Stimulated activated CD4-positive, alpha-beta T cell treated with anti-CD3 and anti-CD28 coated beads, Interleukin-1b, Interleukin-23, amount 100 ng/mL, for 48 hours (primary cell): ENCODE measurements at regions not wholly inside any gene's neighbourhood (a gene's known extent, or its start where the extent isn't known, plus 50 kb on each side); places are given as distances from the start of the nearest gene placed in this dataset.

Source experiments
- DNase-seq: peaks from one replicate; pipeline ENCODE4 v3.0.0-alpha.2; 2020

DNA sequence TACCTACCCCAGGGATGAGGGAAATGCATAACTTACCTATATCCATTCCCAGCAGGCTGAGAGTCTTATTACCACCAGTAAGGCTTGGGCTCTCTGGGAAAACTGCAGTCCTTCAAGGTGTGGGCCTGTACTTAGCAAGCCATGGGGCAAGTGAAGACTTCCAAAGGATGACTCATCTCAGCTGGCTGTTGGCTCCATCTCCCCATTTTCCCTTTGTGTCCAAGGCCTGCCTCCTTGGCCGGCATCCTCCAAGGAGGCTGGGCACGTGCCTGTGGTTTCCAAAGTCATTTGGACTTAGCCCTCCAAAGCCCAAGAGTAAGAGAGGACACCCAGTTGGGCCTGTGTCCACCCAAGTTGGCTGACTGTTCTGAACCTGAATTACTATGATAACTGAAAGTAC lies 89.8 kb downstream of the TMEM100 start:
- no peak for DNase-seq

DNA sequence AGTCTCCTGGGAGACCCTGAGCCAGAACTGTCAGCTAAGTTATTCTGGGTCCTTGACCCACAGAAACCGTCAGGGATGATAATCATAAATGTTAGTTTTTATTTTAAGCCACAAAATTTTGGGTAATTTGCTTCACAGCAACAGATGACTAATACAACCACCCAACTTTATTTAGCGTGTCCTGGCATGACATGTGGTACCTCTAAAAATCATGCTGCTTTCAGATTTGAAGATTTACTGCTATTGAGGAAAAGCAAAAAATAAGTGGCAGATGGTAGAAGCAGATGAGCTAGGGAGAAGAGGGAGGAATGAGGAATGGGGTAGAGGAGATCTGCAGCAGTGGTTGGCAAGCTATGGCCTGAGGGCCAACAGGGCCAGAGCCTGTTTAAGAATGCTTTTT lies 90.4 kb downstream of the TMEM100 start:
- no peak for DNase-seq

DNA sequence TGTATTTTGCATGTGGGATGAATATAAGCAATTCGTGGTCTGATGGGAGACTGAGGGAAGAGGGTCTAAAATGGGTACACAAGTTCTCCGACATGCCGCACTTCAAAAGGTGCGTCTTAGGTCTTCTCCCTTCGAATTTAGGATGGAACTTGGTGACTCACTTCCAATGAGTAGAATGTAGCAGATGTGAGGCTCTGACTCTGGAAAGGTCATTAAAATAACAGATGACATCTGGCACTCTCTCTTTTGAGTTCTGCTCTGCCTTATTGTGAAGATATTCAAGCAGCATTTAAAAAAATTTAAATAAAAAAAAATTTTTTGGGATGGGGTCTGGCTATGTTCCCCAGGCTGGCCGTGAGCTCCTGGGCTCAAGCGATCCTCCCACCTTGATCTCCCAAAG lies 92.7 kb downstream of the TMEM100 start:
- DNase-seq: no peak

DNA sequence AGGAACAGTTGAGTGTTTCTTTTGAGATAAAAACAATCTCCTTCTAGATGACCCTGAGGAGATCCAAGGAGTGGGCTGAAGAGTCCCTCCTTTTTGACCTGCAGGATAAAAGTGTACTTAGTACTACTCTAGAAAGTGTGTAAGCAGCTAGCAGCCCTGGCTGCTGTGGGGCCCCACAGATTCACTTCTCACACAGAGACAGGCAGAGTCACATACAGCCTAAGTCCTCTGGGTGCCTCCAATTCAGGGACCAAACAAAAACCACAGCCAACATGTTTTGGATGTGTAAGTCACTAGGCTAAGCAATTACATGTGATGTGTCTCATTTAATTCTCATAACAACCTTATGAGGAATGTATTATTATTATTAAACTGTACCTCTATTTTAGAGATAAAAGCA lies 97.1 kb downstream of the TMEM100 start:
- peak; percentile 22 for DNase-seq

DNA sequence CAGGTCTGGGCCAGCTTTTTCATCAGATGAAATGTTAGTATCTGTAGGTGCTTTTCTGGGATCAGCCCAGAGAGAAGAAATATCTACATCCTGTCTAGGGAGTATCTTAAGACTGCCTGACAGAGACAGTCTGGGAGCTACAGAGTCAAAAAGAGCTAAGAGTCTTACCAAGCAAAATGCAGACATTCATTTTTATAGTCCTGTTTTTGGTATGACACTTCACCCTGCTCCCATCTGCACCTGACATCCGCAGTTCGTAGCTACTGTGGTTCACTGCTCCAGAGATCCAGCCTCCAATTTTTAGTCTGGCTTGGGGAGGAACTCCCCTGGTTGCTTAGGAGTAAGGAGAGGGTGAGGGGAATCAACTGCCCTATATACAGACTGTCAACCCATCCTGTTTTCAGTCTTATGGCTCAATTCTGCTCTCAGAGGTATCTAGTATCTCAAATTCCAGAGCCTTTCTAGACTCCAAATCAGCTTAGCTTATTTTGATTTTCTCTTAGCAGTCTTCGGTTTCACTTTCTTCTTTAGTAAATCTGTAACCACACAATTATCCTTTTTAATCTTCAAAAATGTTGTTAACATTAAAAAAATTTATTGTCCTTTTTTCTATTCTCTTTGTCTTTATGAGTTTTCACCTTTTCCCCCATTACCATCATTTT lies 97.8 kb downstream of the TMEM100 start:
- DNase-seq: peak; percentile 2

DNA sequence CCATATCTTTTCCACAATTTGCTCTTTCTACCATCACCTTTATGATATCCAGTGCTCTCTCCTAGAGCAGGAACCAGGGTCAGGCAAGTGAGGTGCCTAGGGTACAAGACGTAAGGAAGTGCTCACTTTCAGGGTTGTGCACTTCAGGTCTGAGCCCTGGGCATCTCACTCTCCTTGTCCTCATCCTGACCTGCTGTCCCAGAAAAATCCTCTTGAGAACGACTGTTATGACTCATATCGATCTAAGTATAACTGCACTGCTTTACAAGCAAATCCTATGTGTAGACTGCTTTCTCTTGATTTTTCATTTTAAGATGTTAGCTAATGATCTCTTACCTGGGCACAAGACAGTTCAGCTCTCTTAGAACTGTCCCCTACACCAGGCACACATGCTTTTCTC lies 100.1 kb downstream of the TMEM100 start:
- no peak for DNase-seq

DNA sequence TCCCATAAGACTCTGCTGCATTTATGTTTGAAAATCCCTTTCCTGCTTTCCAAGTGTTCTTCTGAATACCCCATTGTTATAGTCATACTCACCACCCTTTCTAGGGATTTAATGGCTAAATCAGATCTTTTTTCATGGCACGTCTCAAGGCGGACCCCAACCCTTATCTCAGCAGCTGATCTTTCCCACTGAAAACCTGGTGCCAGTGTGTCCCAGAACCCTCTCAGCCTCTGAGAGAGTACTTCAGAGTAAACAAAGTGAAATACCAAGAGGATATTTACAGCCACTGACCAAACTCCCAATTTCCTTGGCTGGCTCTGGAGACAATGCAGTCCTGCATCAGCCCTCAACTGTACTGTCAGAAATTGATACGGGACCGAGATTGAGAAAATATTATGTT lies 101.7 kb downstream of the TMEM100 start:
- no peak for DNase-seq

DNA sequence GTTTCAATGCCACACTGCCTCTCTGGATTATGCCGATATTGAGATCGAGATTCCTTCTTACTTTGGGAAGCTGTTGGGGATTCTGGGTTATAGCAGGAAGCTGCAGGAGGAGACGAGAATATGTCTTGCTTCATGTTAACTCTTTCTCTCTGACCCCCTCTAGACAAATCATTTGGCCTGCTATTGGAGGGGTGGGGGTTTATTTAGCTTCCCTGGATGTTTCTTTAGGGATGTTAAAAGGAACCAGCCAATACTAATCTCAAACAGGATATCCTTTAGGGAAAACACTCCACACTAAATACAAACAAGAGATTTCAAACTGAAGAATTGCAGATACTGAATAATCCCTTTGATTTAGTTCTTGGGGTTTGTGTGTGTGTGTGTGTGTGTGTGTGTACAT lies 102.6 kb downstream of the TMEM100 start:
- no peak for DNase-seq

DNA sequence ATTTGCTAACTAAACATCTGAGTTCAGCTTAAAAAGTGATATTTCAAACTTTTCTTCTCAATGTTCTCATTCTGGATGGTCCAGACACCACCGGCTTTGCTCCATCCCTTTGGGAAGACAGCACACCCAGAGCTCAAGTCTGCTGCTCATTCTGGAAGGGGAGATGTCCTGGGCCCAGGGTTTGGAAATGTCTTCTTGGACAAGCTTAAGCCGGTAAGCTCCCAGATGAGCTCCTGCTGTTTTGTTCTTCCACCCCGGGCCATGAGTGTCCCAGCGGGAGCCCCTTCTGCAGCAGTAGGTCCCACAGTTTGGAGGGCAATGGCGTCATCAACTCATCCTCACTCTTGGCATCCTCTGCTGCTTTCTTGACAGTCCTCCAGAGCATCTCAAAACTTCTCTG lies 105.2 kb downstream of the TMEM100 start:
- DNase-seq: no peak

DNA sequence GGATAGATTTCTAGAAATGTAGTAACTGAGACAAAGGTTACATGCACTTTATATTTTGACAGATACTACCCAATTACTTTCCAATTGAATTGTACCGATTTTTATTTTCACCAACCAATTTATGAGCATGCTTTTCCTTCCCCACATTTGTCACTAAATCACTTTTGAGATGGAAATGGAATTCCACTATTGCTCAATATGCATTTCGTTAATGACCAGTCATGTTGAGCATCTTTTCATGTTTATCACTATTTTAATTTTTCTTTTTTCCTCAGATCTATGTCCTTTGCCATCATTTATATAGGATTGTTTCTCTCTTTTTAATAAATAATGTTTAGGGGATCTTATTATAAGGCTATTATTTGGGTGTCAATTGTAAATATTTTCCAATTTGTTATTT lies 102.8 kb upstream of the SMIM36 start:
- no peak for DNase-seq

DNA sequence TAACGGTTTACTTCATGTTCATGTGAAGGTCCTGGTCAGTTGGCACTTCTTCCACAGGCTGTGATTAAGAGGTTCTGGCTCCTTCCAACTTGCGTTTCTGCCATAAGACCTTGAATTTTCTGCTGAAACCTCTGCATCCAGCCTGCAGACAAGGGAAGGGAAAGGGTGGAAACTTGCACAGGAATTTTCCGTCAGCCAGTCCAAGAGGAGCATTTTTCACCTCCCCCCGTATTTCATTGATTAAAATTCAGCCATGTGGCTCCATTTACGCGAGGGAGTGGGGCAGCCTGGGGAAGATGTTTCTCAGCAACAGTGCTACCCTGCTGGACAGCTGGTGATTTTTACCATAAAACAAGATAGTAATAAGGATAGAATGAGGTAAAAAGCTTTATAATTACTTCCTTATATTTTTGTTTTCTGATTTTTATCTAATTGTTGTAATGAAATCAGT lies 101.5 kb upstream of the SMIM36 start:
- DNase-seq: no peak

DNA sequence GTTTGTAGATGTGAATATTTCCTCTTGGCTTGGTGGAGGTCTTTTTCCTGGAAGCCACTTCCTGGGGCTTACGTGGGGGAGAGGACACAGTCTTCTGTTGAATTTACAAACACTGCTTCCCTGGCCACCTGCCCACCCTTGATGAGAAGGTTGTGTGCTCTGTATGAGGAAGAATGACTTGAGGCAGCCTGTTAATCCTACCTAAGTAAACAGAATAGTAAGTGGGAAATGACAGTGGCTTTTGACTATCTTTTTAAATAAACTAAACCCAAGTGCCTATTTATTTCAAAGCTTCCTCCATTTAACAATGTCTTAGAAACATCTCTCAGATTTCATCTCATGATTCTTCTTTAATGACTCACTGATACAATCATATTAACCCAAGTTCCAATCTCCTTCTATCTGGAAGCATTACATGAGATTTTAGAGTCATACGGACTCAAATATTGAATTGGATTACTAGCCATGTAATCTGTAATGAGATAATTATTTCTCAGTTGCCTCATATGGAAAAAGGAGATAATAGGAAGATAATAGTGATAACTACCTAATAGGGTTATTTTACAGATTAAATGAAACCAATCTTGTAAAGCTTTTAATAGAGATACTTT lies 96.6 kb upstream of the SMIM36 start:
- no peak for DNase-seq

DNA sequence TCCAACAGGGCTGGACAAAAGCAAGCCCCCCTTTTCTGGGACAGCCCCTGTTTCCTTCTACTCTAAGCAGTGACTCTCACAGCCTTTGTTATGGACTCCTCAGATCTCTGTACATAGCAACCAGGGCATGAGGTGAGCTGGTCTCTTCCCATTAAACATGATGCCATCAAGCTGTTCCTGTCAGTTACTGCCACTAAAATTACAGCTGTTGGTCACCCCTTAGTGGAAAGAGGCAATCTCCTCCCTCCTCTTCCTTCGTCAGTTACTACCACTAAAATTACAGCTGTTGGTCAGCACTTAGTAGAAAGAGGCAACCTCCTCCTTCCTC lies 95.2 kb upstream of the SMIM36 start:
- DNase-seq: no peak

DNA sequence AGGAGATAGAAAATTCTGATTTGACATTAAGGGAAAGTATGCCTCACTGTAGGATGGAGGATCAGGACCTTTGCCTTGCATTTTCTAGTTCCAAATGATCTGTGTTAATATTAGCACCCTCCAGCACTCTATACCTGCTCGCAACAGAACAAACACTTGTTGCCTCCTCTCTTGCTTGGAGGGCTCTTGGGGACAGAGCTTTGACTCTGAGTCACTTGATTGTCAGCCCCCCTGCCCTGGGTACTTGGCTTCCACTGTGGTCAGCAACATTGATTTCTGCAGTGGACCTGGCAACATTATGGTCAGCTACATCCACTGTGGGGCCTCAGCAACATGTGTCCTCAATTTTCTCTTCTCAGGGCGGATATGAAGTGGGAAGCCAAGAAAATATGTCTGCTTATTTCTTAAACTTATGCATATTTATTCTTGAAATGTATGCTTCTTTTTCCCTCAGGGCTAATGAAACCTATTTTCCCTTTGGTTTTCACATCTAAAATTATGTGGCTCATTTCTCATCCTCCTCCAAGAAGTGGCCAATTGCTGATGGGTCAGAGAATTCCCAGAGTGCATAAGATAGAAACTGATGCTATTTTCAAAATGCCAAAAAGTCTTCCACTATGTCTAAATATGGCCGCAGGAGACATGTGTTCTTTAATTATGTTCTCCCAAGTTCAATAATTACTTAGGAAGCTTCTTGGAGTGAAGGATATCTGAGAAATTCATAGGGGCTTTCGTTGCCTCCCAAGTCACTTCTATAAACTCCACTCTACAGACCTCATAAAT lies 94.6 kb upstream of the SMIM36 start:
- DNase-seq: no peak

DNA sequence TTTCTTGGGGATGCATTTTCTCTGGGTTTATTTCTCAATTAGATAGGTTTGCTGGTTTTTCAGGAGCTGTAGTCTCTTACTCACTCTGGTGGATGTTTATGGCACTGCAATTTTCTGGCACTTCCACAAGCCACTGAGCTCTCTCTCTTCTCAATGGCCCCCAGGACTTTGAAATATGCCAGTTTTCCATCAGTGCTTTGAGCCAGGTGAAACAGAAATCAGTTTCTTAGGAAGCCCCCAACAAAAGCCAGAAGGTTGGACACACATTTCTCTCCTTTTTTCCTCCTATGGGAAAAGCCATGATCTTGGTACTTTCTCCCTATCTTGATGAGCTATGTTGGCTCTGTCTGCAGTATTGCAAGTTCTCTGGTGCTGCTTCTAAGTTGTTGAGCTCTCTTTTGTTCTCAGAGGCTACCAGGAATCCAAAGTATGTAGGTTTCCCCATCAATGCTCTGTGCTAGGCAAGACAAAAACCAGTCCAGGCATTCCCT lies 90.7 kb upstream of the SMIM36 start:
- DNase-seq: no peak

DNA sequence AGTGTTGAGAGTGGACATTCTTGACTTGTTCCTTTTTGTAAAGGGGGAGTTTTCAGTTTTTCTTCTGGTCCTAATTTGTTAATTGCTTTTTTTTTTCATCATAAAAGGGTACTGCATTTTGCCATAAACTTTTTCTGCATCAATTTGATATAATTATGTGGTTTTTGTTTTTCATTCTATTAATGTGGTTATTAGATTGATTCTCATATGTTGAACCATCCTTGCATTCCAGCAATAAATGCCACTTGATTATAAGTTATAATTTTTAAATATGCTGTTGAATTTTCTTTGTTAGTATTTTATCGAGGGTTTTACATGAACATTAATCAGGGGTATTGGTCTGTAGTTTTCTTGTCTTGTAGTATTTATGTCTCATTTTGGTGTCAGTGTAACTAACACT lies 87.2 kb upstream of the SMIM36 start:
- DNase-seq: no peak

DNA sequence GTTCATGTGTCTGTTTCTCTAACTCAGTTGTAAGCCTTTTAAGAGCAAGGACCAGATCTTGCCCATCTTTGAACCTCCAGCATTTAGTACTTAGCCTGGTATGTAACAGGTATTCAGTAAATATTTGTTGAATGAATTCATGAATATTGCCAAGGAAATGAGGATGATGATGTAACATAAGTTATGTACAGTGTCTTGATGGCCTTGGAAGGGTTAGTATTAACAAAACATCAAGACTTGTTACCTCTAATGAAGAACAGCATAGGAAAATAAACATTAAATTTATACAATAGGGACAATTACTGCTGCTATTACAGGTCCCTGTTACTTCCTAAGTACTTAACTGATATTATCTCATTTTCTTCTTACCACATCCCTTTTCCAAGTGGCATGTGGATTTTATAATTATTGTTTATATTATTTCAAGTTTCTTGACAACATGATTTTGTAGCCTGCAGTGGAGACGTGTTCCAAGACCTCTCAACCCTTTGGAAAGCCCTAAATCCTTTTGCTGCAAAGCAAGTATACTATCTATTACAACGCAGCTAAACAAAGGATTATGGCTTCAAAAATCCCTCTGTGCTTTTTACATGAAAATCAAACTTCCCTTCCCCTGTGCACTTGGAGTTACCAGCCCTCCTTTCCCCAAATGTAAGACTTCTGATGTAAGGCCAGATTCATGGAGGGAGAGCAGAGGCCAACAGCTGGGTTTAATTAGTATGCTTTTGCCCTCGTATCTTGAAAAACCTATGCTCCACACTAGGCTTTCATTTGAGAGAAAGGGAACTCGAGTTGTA lies 77.4 kb upstream of the SMIM36 start:
- DNase-seq: no peak

DNA sequence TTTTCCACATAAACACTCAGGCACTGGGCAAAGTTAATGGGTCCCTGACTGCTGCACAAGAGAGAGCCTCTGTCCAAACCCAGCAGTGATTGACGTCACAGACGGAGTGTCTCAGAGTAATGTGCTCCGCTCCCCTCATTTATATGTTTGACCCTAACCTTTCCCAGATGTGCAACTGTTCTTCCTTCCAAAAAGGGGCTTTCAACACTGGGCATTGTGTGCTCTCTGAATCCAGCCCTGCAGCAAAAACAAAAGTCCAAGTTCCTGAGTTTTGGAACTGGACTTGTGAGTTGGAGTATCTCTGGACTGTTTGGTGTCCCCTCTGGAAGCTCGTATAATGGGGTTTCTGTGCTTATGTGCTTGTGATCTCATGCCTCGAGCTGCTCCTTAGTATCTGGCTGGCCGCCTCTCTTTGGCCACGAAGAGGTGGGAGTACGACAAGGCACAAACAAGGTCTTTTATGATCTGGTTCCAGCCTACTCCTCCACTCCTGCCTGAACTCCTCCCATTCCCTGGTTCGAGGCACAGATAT lies 76.4 kb upstream of the SMIM36 start:
- DNase-seq: no peak

DNA sequence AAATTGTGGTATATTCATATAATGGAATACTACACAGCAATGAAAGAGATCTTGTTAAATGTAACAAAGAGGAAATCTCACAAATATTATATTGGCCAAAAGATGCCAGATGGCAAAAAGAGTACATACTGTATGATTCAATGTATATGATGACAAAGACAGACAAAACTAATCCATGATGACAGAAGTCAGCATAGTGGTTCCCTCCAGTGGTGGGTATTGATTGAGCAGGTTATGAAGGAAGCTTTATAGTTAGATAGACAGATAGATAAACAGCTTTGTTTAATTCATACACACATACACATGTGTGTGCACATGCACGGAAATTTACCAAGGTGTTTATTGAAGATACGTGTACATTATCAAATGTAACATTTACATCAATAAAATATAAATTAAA lies 74.4 kb upstream of the SMIM36 start:
- DNase-seq: no peak

DNA sequence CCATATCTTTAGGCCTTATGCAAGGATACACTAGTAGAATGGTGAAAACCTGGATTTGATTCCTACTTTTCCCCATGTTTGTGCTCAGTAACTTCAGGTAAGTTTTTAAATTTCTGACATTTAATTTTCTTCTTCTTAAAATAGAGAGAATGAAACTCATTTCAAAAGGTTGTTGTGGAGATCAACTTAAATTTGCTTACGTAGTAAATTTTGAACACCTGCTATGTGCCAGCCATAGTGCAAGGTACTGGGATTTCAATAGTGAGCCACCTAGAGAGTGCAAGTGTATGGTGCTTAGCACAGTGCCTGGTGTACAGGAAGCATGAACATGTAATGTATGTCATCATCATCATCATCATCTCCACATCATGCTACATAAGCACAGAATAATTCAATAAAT lies 73.6 kb upstream of the SMIM36 start:
- DNase-seq: no peak

DNA sequence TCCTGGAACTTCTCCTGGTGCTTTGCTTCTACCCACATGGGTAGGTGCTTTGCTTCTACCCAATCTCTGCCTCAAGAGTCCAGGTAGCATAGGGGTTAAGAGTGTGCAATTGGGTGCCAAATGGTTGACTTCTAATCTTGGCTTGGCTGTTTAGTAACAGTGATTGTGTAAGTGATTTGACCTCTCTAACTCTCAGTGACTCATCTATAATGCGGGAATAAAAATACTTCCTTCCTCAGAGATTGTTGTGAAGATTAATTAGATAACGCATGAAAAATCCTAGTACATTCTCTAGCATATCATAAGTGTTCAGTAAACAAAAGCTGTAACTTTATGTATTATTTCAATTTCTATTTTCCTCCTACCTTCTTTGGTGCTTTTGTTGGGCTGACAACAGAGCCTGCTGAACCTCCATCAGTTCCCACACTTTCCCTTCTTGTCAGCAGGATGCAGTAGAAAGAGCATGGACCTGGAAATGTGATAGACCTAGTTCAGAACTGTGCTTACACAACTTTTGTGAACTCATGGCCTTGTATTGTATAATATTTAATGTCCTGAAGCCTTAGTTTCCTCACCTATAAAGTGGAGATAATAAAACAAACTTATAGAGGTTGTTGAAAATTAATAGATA lies 72.9 kb upstream of the SMIM36 start:
- DNase-seq: no peak

DNA sequence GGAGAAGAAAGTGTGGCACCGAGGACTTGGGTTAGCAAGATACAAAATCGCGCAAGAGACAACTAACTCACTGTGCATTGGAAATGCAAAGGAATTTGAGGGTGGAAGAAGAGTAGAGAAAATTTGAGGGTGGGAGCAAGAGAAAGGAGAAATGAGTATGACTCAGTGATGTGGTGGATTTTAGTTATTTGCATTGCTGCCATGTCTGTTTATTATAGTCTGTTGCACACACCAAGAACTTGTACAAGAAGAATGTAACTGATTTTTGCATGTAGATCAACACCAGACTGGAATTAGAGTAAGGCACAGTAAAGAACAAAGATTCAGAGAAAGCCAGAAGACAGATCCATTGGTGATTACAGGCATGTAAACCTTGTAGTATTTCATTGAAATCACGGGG lies 71.6 kb upstream of the SMIM36 start:
- no peak for DNase-seq
